Activated CD4-positive, alpha-beta T cell treated with anti-CD3 and anti-CD28 coated beads, Interleukin-2, amount 50 U/mL, for 16 hours (primary cell): ENCODE measurements at regions not wholly inside any gene's neighbourhood (a gene's known extent, or its start where the extent isn't known, plus 50 kb on each side); places are given as distances from the start of the nearest gene placed in this dataset.
"Not testable (repeated sequence)": the region's sequence is repeated elsewhere in the genome, so short reads cannot be mapped to it uniquely, and the experiment has no call there.

ENCODE experiments used
- DNase-seq: peaks from one replicate; pipeline ENCODE4 v3.0.0-alpha.2; 2020

DNA sequence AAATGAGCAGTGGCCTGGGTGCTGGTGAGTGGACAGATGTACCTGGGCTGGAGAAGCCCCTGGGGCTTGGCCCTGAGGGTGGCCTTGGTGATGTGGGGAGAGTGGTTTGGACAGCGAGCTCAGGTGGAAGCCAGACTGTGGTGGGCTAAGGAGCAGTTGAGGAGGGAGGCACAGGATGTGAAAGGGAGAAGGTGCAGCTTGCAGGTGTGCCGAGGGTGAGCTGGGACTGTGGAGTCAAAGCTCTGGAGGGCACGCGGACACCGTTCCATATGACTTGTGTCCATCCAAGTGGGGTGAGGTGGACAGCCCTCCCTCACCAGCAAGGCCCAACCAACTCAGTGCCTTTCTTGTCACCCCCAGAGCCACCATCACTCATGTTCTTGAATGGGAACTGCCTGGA lies 170.8 kb upstream of the ZNF267 start:
- no peak for DNase-seq

DNA sequence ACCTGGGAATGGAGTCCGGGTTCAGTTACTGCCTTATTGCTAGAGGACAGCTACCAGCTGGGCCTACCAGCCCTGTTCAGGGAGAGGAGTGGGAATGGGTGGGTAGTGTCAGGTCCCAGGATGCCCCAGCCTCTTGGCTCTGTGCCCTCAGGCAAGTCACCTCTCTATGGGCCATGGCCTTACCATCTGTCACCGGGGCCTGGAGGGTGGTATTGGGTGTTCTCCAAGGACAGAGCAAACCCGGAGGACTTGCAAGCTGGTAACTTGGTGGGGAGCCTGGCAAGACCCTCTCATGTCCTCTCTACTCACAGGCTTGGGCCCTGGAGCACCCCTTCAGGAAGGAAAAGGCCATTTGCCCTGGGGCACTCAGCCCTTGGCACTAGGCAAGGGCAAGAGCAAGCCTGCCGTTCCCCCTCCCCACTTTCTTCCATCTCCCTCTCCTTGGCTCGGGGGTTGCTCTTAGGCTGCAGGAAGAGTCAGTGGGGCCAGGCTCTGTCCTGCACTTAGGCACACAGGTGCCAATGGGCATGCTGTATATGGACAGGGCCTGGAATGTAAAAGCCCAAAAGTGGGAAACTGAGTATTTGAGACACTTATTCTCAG lies 170.0 kb upstream of the ZNF267 start:
- no peak for DNase-seq

DNA sequence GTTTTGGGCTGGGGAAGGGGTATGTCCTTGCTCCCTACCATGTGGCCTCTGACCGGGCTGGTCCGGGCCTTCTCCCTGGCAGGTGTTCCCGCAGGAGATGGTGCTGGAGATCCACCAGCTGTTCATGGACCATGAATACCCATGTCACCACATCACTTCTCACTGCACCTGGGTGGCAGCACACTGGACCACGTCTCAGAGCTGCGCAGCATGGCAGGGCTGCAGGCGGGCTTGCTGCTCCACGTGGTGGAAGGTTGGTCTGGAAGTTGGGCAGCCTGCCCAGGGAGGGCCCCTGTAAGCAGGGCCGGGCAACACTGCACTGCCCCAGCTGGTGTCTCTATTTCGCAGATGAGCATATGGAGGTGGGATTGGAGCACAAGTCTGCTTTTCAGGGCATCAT lies 169.5 kb upstream of the ZNF267 start:
- no peak for DNase-seq

DNA sequence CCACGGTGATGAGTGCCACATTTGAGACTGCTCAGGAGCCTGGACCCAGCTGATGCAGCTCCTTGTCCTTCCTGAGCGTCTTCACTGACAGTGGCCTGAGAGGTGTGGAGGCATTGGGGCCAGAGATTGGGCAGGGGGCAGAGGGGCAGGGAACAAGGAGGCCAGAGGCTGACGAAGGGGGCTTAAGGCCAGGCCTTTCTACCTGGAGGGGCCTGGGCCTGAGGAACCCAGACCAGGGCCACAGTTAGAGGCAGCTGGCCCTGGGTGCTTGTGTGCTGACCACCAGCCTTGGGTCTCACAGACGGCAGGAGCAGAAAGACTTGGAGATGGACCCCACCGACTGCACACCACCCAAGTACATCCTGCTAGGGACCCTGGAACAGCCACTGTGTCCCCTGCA lies 168.2 kb upstream of the ZNF267 start:
- no peak for DNase-seq

DNA sequence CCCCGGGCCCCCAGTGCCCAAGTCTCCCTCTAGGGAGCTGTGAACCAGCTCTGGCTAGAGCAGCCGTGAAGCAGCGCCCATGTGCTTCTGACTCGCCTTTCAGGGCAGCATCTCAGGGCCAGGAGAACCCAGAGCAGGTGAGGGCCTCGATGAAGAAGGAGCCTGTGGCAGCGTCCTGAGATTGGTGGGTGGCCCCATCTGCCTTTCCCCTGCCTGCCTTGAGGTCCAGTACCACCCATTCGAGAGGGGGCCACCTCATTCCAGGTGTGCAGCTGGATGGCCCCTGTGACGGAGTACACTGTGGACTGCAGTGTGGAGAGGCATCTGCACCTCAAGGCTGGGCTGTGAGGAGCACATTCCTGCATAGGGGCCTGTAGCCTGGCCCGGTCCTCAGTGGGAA lies 167.3 kb upstream of the ZNF267 start:
- DNase-seq: no peak

DNA sequence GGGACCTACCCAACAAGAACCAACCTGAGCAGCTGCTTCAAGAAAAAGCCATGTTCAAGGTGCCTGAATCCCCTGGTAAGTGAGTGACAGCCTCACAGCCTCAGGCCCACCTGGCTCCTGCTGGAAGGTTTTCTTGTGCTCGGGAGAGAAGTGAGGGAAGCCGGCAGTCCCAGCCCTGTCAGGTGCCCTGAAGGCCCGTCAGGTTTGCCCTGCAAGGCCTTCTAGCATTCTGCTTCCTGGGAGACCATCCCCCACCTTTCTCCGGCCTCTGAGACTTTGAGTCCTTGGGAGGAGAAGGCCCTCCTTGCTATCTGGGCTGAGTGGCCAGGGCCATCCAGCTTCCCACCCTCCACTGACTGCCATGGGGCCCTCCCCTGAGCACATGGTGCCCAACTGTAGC lies 166.7 kb upstream of the ZNF267 start:
- DNase-seq: no peak

DNA sequence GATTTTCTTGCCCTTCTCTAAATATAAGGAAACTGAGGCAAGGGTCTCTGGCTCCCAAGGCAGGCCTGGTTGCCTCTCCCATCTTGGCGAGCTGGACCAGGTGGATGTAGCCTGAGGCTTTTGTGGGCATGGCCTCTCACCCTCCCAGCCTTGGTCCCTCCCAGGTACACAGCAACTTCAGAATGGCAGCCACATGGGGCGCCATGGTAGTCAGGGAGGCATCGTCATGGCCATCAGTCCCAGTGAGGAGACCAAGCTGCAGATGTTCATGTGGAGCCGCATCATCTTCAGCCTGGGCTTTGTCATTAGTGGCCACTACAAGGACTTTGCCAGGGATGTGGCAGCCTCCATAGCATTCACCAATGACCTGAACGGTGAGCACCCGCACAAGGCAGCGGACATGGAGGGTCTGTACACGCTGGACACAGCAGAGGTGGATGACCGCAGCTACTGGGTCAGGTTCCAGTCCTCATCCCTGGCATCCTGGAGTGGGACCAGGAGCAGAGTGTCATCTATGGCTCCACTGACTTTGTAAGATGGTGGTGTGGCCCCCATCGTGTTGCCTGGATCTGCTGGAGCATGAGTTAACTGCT lies 165.8 kb upstream of the ZNF267 start:
- no peak for DNase-seq

DNA sequence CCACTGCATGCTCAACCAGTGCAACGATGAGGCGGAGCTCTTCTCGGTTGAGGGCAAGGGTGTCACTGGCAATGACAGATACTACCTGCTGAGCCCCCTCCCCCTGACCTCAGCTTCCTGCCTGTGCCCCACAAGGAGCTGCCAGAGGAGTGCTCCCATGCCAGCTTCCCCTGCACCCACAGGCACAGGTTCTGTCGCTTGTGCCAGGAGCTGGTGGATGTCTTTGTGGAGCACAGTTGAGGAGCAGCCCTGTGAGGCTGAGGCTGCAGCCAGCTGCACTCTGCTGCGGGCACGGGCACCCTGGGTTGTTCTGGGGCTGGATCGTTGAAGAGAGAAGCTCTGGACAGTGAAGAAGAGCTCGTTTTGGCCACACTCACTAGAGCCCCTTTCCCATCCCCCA lies 165.3 kb upstream of the ZNF267 start:
- DNase-seq: no peak

DNA sequence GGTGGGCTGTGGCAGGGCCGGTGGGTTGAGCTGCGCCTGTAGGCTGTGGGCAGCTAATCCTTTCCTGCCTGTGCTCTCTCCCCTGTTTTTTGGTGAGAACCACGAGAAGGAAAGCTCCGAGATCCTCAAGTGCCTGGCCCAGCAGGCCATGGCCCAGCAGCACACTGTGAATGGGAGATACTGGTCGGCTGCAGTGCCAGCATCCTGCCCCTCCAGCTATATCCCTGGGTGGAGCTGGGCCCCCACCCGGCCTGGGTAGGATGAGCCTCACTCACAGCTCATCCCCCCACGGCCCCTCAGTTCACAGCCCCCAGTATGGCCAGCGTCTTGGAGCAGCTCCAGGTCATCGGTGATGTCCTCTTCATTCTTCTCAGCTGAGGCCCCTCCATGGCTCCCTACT lies 164.4 kb upstream of the ZNF267 start:
- no peak for DNase-seq

DNA sequence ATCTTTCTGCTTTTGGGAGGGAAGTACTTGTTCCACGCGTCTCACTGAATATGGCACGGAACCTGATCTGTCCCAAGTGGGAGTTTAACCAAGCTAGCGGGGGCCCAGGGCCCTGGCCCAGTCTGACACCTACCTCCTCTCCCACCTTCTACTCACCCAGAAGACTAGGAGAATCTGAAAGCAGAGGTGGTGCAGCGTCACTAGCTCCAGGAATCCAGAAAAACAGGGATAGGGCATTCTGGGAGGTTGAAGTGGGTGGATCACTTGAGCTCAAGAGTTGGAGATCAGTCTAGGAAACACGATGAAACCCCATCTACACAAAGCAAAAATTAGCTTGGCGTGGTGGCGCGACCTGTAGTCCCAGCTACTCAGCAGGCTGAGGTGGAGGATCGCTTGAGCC lies 163.5 kb upstream of the ZNF267 start:
- DNase-seq: no peak

DNA sequence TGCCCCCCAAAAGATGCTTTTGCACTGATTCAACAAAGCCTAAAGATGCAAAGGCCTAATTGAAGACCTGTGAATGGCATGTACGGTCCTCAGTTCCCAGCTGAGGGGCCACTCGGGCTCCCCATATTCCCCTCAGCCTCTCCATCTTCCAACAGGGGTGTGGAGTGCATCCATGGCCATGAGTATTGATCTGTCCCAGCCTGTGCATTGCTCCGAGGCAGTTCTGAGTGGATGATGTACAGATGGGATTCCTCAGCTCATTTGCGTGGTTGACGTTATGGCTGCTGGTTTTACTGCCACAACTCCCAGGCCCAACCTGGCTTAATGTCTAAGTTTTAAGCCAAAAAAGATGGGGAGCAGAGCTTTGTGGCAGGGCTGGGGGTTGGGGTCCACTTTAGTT lies 162.7 kb upstream of the ZNF267 start:
- no peak for DNase-seq

DNA sequence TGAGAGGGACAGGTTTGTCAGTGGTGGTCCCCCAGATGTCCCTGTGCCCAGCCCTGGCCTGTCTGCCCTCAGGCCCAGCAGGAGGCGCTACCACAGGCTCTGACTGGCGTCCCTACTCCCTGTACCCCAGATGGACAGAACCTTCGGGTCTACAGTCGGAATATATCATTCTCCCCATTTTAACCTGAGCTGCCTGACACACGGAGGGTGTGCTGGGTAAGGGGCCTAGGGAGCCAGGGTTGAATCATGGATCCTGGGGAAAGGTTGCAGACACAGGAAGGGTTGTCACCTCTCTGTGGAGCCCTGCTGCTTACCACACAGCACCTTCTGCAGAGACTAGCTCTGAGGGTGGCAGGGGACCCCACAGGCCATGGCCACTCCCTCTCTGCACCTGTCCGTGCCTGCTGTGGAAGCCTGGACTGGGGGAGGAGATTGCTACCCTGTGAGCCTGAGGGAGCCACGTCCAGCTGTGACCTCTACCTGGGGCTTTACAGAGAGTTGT lies 162.2 kb upstream of the ZNF267 start:
- no peak for DNase-seq

DNA sequence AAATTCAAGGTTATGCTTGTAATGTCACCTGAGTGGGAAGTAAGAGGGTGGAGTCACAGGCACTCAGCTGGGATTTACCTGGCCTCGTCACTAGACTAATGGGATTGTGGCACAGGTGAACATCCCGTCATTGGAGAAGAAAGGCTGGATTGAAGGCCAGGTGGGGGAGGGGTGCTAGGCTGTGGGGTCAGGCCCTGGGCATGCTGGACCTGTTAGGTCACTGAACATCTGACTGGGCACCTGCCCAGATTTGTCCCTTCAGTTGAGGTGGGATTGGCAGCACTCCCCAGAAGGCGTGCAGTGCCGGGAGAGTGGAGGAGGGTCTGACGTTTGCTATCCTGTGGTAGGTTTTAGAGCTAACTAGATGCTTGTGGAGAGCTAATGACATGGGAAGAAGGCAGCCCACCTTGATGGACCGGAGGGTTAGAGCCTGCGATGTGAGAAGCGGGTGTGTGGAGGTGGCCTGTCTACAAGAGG lies 161.5 kb upstream of the ZNF267 start:
- DNase-seq: no peak

DNA sequence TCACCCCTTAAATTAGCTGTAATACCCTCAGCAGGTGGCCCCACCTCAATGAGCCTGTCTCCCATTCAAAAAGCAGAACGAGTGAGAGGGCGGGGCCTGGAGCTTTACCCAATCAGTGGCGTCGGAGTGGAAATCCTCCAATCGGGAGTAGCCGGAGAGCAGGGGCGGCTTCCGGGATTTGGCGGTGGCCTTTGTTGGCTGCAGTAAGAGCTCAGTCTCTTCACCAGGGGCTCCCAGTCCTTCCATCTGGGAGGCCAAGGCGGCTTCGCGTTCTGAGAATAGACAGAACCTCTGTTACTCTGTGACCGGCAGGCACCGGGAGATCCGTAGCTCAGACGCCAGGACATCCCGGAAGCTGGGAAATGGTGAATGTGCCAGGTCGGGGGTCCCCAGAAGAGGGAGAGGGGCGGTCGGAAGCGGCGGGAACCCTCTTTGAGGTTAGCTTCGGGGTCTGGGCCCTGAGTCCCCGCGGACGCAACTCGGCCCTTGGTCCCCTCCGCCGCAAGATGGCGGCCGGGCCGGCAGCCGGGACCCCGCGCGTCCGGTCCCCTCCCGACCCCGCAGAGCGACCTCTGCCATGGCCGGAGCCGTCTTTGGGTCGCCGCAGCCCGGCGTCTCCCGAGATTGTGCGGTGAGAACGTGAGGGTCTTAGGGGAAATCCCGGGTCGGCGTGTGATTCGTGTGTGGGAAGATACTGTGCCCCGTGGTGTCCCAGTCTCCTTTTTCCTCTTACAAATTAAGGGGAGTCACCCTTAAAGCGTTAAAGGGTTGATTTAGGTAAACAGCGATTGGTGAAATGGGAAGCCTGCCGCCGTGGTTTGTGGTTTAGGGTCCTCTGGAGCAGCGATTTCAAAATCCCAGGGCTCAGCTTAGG lies 160.3 kb upstream of the ZNF267 start:
- DNase-seq: peak; percentile 95

DNA sequence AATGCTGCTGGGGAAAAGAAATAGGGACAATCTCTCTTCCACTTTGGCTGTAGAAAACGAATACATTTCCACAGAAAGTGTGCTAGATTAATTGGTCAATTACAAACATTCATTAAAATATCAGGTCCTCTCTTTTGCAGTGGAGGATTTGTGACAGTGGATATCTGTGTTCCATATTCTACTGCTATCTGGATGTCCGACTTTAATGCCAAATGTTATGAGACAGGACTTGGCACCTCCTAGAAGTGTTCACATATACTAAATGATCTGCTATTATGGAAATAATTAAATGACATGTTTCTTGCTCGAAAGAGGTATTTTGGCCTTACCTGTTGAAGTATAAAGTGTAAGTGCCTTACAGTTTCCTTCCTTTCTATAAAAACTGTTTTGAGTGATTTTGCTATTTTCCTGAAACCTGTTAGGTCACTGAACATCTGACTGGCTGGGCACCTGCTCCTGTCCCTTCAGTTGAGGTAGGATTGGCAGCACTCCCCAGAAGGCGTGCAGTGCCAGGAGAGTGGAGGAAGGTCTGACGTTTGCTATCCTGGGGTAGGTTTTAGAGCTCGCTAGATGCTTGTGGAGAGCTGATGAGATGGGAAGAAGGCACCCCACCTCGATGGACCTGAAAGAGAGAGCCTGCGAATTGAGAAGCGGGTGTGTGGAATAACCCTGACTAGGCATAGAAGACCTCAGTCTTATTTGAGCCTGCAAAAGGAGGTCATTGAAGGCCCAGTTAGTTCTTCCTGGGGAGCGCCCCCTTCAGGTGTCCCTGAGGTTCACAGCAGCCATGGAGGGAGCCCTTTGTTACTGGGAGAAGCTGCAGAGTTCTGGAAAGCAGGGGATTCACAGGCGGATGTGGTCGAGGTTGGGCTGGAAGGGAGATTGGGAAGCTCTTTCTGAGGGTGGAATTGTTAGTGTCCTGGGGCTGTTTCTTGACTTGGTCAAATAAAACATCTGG lies 159.4 kb upstream of the ZNF267 start:
- no peak for DNase-seq

DNA sequence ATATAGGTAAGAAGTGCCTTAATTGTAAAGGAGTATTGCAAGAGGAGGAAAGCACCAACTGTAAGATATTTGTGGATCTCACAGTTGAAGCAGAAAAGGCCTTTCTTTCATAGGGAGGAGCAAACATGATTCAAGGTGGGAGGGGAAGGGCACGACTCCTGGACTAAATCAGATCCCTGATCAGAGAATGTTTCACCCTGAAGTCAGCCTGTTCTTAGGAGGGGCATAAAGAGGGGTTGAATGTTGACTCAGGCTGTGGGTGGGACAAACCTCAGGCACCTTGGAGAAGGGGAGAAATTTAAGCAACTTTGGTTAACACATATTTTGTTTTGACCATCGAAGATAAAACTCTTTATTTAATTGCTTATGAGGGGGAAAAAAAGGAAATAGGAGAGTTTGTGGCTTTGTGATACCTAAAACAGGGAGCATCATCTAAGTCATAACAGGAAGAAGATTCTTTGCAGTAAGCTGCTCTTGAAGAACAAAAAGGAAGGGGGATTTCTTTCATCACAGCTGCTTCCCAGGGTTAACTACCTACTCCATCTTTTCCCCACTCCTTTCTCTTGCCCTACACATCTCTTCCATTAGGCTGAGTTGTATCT lies 158.6 kb upstream of the ZNF267 start:
- DNase-seq: peak; percentile 36

DNA sequence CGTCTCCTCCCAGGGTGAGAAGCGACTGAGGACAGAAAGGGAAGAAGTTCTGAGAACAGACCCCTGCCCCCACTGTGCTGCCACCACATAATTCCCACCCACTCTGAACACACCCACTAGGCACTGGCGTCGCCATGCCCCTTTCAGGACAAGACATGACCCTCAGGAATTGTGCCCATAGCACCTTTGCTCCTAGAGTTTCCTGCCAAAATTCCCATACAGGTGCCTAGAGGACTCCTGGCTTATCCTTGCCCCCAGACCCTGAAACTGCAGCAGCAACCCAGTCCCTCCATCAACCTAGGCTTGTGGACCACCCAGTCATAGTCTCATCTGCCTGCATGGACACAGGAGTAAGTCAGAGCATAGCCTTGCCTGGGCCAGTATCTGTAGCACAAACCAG lies 157.7 kb upstream of the ZNF267 start:
- no peak for DNase-seq

DNA sequence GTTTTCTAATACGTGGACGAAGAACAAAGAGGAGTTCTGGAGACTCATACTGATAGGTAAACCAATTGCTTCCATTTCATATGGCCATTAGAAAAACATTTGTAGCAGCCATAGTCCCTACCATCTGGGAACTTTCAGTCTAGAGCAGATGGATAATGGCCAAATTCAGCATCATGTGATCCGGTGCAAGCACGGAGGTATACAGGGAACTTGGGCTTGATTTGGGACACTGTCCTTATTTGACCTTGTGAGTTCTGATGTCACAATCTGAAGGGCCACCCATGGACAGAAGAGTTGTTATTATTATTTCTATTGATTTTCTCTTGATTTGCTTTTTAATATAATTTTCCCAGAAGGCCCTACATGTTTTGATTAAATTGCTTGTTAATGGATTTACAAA lies 154.6 kb upstream of the ZNF267 start:
- DNase-seq: no peak

DNA sequence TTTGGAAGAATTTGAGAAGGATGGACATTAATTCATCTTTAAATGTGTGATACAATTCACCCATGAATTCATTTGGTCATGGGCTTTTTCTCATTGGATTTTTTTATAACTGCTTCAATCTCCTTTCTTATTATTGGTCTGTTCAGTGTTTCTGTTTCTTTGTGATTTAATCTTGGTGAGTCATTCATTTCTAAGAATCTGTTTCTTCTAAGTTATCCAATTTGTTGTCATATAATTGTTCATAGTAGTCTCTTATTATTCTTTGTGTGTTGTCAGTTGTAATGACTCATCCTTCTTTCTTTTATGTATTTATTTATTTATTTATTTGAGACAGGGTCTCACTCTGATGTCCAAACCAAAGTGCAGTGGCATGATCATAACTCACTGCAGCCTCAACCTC lies 146.1 kb upstream of the ZNF267 start:
- DNase-seq: no peak

DNA sequence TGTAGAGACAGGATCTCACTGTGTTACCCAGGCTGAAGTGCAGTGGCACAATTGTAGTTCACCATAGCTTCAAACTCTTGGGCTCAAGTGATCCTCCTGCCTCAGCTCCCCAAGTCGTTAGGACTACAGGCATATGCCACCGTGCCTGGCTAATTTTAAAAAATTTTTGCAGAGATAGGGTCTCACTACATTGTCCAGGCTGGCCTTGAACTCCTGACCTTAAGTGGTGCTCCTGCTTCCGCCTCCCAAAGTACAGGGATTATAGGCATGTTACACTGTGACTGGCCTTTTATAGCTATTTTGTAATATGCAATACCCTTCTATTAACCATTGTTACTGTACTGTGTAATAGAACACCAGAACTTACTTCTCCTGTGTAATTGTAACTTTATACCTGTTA lies 139.3 kb upstream of the ZNF267 start:
- DNase-seq: no peak

DNA sequence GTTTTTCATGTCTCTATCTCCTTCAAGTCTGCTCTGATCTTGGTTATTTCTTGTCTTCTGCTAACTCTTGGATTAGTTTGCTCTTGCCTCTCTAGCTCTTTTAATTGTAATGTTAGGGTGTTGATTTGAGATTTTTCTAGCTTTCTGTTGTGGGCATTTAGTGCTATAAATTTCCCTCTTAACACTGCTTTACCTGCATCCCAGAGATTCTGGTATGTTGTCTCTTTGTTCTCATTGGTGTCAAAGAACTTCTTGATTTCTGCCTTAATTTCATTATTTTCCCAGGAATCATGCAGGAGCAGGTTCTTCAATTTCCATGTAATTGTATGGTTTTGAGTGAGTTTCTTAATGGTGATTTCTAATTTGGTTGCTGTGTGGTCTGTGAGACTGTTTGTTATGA lies 128.5 kb upstream of the ZNF267 start:
- not testable (repeated sequence) for DNase-seq

DNA sequence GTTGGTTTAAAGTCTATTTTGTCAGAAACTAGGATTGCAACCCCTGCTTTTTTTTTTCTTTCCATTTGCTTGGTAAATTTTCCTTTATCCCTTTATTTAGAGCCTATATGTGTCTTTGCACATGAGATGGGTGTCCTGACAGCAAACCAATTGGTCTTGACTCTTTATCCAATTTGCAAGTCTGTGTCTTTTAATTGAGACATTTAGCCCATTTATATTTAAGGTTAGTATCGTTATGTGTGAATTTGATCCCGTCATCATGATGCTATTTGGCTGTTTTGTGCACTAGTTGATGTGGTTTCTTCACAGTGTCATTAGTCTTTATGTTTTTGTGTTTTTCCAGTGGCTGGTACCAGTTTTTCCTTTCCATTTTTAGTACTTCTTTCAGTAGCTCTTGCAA lies 127.7 kb upstream of the ZNF267 start:
- DNase-seq: no peak
